ENCODE measurements at regions not wholly inside any gene's neighbourhood (a gene's known extent, or its start where the extent isn't known, plus 50 kb on each side); places are given as distances from the start of the nearest gene placed in this dataset.
A peak's percentile ranks its signal among the peaks of the same experiment; 100 is the strongest.

DNA sequence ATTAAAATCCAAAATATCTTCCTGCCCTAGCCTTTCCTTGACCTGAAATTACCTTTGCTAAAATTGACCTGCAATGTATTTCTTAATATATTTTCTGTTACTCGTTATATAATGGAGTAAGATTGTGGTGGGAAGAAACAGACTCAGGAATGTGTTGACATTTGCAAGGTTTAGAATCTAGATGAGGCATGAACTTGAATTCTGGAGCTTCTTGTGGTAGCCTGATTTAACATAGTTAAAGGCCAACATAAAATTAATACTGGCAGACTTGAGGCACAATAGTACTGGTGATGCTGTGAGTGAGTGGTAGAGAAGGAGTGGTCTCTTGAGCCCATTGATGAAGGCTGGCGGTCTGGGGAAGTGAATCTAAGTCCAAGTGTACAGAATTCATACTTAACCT is 197.9 kb upstream of the SPRY1 start:
- H3K4me3 ChIP-seq (ENCODE audit: low read depth, poor library complexity, severe bottlenecking), result no peak overlapping the region
- TF ChIP-seq, protein P1, sequence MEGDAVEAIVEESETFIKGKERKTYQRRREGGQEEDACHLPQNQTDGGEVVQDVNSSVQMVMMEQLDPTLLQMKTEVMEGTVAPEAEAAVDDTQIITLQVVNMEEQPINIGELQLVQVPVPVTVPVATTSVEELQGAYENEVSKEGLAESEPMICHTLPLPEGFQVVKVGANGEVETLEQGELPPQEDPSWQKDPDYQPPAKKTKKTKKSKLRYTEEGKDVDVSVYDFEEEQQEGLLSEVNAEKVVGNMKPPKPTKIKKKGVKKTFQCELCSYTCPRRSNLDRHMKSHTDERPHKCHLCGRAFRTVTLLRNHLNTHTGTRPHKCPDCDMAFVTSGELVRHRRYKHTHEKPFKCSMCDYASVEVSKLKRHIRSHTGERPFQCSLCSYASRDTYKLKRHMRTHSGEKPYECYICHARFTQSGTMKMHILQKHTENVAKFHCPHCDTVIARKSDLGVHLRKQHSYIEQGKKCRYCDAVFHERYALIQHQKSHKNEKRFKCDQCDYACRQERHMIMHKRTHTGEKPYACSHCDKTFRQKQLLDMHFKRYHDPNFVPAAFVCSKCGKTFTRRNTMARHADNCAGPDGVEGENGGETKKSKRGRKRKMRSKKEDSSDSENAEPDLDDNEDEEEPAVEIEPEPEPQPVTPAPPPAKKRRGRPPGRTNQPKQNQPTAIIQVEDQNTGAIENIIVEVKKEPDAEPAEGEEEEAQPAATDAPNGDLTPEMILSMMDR (IDR thresholded peaks at IDR 0.05), result no peak
- no peak for TF ChIP-seq POLR2A (IDR thresholded peaks at IDR 0.05)
- intact Hi-C loops (cut with DNase I; ENCODE audit: low total_unique reads), result no loop called here
- no peak for DNase-seq (ENCODE audit: low spot score in 2 of 2)
- 88 to 89% methylated on average over 2 of the region's 2 CpGs for WGBS, 2 donors

DNA sequence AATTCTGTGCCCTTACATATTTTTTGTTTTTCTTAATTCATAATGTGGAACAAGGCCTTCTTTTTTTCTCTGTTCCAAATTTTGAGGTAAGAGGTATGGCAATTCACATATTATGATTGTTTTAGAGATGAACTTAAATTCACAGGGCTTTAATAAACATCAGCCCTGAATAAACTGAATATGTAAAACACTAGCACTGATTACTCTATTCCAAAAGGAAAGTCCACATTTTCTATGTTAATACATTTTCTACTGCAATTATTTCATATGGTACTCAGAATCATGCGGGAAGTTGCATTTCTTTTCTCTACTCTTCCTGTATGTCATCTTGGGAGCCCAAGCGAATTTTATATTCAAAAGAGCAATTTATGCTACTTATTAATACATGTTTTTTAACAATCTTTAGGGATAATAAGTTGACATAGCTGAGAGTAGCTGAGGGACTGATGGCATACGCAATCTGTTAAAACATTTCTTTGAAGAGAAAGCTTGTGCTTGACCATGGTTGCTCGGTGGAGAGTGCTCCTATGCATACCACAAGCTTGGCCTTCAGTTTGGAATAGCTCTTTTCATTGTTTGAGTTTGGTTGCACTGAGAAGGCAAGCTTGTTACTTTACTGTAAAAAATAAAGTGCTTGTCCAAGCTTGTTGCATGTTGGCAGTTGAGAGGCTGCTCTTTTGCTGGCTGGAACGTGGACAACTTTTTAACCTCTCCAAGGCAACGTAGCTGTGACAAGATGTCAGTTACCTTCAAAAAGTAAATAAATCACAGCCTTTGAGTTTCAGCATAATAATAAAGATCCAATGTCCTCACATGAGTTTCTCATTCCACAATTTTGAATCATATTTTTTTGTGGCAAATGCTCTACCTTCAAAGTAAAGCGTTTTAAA is 196.3 kb upstream of the SPRY1 start:
- intact Hi-C loops (cut with DNase I; ENCODE audit: low total_unique reads), result no loop called here
- peak in 1 of 2 donors; percentile 35 for DNase-seq (ENCODE audit: low spot score in 2 of 2)
- 51 to 61% methylated on average over 7 of the region's 7 CpGs for WGBS, 2 donors

DNA sequence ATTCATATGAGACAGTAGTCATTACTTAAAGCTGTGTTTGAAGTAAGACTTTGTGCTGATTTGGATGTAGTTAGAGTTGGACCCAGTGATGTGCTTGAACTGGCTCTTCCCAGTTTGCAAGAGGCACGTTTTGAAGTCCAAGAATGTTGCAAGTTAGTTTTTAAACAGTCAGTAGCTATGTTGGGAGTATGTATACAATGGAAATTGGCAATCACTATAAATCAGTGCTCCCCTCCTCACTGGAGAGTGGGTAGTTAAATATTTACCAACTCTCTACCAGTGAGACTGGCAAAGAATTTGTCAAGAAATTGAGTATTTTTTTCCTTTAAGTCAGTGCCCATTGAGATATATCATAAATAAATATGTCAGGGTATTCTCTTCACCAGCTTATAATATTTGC is 191.9 kb upstream of the SPRY1 start:
- H3K4me3 ChIP-seq (ENCODE audit: low read depth, poor library complexity, severe bottlenecking), result no peak overlapping the region
- TF ChIP-seq POLR2A (IDR thresholded peaks at IDR 0.05), result no peak
- TF ChIP-seq, protein P1 (IDR thresholded peaks at IDR 0.05), result no peak
- intact Hi-C loops (cut with DNase I; ENCODE audit: low total_unique reads), result no loop called here
- WGBS, 2 donors, result 0 to 26% methylated on average over 1 of the region's 1 CpG
- DNase-seq (ENCODE audit: low spot score in 2 of 2), result no peak

More for the DNA sequence above, 196.3 kb upstream of the SPRY1 start:
- TF ChIP-seq, protein P1 (IDR thresholded peaks at IDR 0.05), result no peak
- no peak for TF ChIP-seq POLR2A (IDR thresholded peaks at IDR 0.05)
- no peak overlapping the region for H3K4me3 ChIP-seq (ENCODE audit: low read depth, poor library complexity, severe bottlenecking)

GRCh38 chr4:123206016-123206415 is 190.6 kb upstream of the SPRY1 start:
- 77 to 79% methylated on average over 3 of the region's 3 CpGs for WGBS, 2 donors
- no peak for TF ChIP-seq POLR2A (IDR thresholded peaks at IDR 0.05)
- TF ChIP-seq, protein P1 (IDR thresholded peaks at IDR 0.05), result no peak
- intact Hi-C loops (cut with DNase I; ENCODE audit: low total_unique reads), result no loop called here

DNA sequence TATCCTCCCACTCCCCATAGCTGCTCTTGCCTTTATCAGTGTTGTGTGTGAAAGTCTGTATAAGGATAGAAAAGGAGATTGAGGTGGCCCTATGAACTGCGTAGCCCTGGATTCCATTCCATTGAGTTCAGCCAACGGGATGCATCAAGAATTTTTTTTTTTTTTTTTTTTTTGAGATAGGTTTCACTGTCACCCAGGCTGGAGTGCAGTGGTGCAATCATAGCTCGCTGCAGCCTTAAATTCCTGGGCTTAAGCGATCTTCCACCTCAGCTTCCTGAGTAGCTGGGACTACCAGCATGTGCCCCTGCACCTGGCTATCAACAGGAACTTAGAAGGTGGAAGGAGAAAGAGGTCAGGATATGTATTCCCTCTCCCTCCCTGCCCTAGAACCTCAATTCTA is 187.2 kb upstream of the SPRY1 start:
- no peak overlapping the region for H3K4me3 ChIP-seq (ENCODE audit: low read depth, poor library complexity, severe bottlenecking)
- 96 to 98% methylated on average over 4 of the region's 4 CpGs for WGBS, 2 donors
- TF ChIP-seq POLR2A (IDR thresholded peaks at IDR 0.05), result no peak
- TF ChIP-seq, protein P1 (IDR thresholded peaks at IDR 0.05), result no peak
- DNase-seq (ENCODE audit: low spot score in 2 of 2), result no peak
- intact Hi-C loops (cut with DNase I; ENCODE audit: low total_unique reads), result no loop called here

More at GRCh38 chr4:123206016-123206415, 190.6 kb upstream of the SPRY1 start:
- DNase-seq (ENCODE audit: low spot score in 2 of 2), result no peak
- H3K4me3 ChIP-seq (ENCODE audit: low read depth, poor library complexity, severe bottlenecking), result no peak overlapping the region
